GM23338 (cell line): ENCODE measurements at regions not wholly inside any gene's neighbourhood (a gene's known extent, or its start where the extent isn't known, plus 50 kb on each side); places are given as distances from the start of the nearest gene placed in this dataset.

Source experiments
- CTCF ChIP-seq, 2 experiments: fragments of 200-600 bp in 1 of 2; sonication (generic) in 1 of 2; conservative IDR thresholded peaks; 2 replicates each; pipeline versions ENCODE4 v1.5.1 to v1.6.1; 2016 to 2017; ENCODE audit warnings: antibody characterized with exemption in 2 of 2, low read depth in 2 of 2, mild to moderate bottlenecking in 2 of 2, moderate library complexity in 1 of 2
- ETS1 ChIP-seq: IDR thresholded peaks from 2 replicates; pipeline ENCODE4 v1.6.1; 2016; ENCODE audit warnings: antibody characterized with exemption
- EZH2 ChIP-seq: fragments of 200-600 bp; sonication (generic); IDR thresholded peaks from one replicate; pipeline ENCODE4 v1.8.0; 2017; ENCODE audit warnings: antibody characterized with exemption, mild to moderate bottlenecking, low read depth; ENCODE audit not compliant: unreplicated experiment
- JUNB ChIP-seq: IDR thresholded peaks from one replicate; pipeline ENCODE4 v1.6.1; 2016; ENCODE audit warnings: antibody characterized with exemption; ENCODE audit not compliant: unreplicated experiment
- NANOG ChIP-seq: IDR thresholded peaks from 2 replicates; pipeline ENCODE4 v1.6.1; 2016; ENCODE audit warnings: antibody characterized with exemption, borderline replicate concordance
- POLR2AphosphoS5 ChIP-seq: IDR thresholded peaks from 2 replicates; pipeline ENCODE4 v1.6.1; 2016; ENCODE audit warnings: antibody characterized with exemption, low read depth
- STAT1 ChIP-seq: IDR thresholded peaks from one replicate; pipeline ENCODE4 v1.6.1; 2016; ENCODE audit warnings: antibody characterized with exemption; ENCODE audit not compliant: unreplicated experiment
- ZNF114 ChIP-seq: fragments of 250-450 bp; sonication (Bioruptor Pico); IDR thresholded peaks from 2 replicates; pipeline ENCODE4 v1.5.0; 2020; ENCODE audit warnings: mild to moderate bottlenecking, moderate library complexity

GRCh38 chr17:77074681-77075080, 66.1 kb upstream of the SEC14L1 start:
- no peak for TF ChIP-seq CTCF (conservative IDR thresholded peaks at IDR 0.05; ENCODE audit: low read depth in 2 of 2)
- TF ChIP-seq JUNB, result no peak
- no peak for TF ChIP-seq ETS1
- no peak for TF ChIP-seq NANOG
- TF ChIP-seq EZH2, result no peak
- TF ChIP-seq STAT1, result no peak
- no peak for TF ChIP-seq POLR2AphosphoS5
- TF ChIP-seq ZNF114 (CRISPR knock-in tag), result no peak
